CD4-positive, alpha-beta T cell treated with Interferon gamma for 1 hour (primary cell): ENCODE measurements at regions not wholly inside any gene's neighbourhood (a gene's known extent, or its start where the extent isn't known, plus 50 kb on each side); places are given as distances from the start of the nearest gene placed in this dataset.
A peak's percentile ranks its signal among the peaks of the same experiment; 100 is the strongest.

ENCODE experiments used
- DNase-seq: peaks from one replicate; pipeline ENCODE4 v3.0.0-alpha.2; 2020

DNA sequence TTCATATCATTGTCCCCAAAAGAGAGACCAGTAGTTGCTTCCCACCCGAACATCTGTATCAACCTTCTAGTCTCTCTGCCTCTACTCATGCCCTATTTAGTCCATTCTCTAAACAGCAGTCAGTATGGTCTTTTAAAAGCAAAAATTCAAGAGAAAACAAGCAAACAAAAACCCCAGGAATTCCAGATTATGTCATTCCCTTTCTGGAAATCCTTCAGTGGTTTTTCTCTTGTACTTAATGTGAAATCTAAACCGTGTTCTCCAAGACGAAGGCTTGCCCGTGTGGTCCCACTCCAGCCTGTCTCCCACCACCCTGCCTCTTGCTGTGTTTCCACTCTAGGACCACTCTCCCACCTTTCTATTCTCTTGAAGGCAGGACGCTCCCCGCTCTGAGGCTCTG lies 90.8 kb downstream of the TMEM30B start:
- no peak for DNase-seq

DNA sequence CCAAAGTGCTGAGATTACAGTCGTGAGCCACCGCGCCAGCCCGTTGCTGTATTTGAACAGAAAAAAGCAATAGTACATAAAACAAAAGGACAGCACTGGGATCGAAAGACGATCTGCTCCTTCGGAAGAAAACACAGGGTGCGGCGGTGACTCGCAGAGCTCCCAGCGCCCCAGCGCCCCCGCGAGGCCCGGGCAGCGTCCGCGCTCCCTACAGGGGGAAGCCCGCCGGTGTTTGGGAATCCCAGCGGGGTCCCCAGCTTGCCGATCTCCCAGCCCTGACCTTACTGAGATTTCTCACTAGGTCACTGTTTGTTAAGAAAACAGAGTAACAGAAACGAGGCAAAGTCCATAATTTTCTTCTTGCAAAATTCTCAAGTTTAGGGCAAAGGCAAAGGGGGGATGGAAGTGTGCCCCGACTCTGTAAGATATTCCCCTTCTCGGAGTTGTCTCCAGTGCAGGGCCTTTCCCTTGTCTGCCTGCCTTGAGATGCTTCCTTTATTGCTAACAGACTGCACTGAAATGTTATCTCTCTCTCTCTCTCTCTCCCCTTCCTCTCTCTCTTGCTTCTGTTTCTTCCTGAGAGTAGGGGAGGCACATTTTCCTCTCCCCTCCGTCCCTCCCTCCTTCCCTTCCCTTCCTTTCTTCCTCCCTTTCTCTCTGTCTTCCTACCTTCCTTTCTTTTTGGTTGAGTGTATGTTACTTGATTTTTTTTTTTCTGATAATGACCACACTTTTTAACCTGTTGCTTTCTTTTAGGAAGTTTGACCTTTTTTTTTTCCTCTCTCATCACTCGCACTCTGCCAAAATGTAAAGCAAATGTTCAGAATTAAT lies 91.9 kb downstream of the TMEM30B start:
- DNase-seq, result peak; percentile 9

DNA sequence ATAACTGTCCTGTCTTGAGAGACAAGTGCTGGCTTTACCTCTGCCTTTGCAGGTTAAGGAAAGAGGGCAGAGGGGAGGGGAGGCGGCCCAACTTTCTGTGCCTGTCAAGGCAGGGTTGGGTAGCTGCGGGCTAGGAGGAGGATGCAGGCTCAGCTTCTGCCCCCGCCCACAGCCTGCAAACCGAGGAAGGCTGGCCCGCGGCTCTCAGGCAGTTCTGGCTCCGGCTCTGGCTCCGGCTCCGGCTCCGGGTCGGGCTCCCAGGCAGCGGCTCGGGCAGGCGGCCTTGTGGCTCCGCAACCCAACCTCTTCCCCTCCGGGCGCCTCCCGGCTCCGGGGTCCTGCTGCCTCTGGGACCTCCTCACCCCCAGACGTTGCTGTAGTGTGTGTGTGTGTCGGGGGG lies 92.9 kb downstream of the TMEM30B start:
- DNase-seq, result no peak

DNA sequence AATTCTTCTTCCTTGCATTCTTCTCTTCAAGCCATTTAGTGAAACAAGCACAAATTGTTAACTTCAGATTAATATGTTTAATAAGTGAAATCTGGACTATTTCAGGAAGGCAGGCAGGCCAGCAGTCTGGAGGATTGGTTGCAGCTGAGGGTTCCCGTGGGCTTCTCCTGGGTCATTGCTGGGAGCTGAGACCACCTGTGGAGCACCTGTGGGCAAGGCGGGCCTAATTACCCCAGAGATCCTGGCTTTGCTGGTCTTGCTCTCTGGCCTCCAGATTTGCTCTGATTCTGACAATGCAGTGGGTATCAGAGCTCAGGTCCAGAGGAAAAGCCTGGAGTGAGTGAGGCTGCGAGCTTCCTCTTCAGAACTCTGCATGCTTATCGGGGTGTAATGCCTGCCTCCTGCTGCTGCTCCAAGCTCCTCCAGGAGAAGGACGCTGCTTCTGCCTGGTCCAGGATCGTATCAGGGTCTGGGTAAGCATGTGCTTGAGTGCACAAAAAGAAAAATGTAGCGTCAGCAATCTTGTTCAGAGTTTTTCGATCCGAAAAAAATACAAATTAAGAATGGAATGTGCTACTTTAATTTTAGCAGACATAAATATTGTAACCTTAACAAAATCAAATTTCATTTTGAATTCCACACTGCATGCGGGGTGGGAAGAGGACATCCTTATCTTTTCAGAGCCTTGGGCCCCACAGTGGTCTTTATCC lies 93.8 kb downstream of the TMEM30B start:
- DNase-seq, result no peak

DNA sequence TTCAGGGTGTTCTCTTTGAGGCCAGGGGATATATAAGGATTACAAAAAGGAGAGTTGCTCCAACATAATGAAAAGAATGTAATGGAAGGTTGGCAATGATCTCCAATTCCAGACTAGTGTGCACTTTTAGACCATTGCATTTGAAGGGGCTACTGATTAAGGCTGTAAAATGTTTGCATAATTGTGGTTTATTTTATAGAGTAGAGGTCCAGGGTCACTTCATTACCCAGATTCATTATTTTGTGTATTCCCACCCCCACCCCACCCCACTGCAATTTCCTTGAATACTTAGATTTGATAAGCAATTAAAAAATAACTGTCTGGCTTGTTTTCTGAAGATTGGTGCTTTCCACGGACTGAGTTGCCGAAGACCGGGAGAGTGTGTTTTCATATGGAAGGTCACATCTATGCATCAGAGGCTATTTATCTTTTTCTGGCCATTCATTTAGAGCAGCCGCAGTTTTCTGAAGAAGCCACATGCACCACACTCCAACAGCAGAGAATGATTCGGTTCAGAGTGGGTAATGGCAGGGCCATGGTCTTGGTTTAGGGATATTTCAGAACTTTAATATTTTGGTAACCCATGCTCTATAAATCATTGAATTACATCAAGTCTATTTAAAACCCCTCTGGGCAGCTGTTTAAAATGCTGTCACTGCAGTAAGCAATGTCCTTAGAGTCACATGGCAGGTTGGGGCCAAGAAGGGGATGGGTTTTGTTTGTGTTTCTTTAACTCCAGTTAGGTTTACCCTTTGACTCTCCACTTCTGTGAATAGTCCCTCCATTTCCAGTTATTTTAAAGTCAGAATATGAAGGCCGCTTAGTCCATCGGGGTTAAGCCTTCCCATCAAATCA lies 94.6 kb downstream of the TMEM30B start:
- no peak for DNase-seq

DNA sequence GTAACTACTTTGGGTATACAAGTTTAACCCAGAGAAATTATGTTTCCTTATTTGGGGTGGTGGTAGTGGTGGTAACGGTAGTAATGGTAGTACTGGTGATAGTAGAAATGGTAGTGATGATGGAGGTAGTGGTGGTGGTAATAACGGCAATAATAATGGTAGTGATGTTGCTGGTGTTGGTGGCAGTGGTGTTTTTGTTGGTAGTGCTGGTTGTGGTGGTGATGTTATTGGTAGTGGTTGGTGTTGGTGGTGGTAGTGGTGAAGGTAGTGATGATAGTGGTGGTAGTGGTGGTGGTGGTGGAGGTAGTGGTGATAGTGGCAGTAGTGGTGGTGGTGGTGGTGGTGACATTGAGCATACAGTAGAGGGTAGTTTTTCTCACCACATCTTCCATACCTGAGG lies 95.6 kb downstream of the TMEM30B start:
- no peak for DNase-seq

DNA sequence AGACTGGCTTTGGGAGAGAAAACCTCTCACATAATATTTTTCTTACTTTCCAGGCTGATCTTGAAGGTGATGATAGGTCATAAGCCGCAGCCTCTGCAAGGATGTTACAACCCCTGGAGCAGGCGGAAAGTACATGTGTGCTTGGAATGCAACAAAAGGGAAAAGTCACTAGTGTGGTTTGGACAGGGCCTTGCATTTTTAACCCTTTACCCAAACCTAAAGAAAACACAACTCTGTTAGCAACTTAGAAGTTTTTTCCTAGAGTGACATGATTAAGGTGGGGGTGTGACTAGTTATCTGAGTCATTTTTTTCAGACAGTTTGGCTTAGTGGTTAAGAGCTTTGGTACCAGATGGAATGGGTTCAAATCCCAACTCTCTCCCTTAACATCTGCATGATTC lies 97.0 kb downstream of the TMEM30B start:
- DNase-seq, result no peak

DNA sequence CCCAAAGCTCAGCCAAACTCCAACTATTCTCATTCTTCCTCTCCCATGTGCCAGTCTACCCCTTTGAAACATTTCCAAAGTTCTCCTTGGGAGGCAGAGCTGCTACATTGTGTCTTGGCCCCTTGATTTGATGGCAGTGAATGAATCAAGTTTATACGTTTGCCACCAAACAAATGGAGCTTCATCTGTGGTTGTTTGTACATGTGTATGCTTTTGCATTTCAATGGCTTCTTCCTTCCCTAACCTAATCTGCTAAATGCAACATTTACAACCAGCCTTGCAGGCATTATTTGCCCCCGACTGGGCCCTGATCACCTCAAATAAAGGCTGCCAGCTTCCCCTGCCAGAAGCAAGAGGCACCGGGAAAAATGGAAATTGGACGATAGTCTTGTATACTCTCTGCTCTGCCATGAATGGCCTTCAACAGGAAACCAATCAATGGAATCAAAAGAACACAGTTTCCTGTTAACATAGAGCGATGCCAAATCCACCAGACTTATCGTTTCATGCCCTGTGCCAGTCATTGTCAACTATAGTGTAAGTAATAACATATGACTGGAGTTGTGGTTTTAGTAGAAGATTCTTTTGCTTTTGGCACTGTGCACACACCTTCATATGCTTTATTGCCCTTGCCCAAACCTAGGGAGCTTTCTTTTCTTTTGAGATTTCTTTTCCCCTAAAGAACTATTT lies 97.8 kb downstream of the TMEM30B start:
- no peak for DNase-seq

DNA sequence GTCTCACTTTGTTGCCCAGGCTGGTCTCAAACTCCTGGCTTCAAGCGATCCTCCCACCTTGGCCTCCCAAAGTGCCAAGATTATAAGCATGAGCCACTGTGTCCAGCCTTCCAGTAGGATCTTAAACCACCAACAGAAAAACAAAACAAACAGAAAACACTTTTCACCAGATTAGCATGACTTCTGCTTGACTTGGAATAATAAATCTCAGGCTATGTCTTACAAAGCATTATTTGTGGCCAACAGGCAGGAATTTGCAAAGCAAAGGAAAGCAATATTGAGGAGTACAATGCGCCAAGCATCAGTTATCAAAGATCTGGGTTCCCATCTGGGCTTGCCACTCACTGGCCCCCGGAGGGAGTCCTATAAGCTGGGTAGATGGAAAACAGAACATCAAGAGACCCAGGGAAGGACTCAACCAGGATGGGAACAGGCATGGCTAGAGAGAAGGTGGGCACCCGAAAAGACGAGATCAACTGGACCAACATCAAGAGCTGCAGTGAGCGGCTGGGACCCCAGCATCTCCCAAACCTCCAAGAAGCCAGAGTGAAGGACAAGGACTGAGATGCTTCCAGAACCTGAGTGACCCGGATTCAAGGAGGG lies 101.2 kb downstream of the TMEM30B start:
- no peak for DNase-seq

DNA sequence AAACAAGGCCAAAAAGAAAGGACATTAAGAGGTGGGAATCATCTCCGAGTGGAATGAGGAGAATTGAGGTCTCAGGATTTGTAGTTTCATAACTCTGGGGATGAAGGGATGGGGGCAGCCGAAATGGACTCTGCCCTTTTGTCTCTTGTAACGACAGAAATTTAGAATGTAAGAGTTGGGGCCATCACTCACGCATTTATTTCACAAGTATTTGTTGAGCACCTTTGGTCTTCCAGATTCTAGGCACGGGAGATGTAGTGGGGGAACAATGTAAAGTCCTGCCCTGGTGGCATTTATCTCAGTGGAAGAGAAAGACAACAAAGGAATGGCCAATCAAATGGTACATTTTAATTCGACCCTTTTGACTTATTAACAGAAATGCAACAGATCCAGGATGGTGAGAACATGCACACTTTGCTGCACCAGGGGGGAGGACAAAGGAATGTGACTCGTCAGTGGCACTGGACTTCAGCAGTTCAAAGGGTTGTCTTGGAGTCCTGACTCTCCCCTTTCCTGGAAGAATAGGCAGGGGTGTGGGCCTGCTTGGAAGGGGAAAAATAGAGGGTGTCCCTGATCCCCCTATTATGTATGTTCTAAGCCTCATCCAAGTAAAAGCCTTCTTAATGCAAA lies 102.0 kb downstream of the TMEM30B start:
- no peak for DNase-seq

DNA sequence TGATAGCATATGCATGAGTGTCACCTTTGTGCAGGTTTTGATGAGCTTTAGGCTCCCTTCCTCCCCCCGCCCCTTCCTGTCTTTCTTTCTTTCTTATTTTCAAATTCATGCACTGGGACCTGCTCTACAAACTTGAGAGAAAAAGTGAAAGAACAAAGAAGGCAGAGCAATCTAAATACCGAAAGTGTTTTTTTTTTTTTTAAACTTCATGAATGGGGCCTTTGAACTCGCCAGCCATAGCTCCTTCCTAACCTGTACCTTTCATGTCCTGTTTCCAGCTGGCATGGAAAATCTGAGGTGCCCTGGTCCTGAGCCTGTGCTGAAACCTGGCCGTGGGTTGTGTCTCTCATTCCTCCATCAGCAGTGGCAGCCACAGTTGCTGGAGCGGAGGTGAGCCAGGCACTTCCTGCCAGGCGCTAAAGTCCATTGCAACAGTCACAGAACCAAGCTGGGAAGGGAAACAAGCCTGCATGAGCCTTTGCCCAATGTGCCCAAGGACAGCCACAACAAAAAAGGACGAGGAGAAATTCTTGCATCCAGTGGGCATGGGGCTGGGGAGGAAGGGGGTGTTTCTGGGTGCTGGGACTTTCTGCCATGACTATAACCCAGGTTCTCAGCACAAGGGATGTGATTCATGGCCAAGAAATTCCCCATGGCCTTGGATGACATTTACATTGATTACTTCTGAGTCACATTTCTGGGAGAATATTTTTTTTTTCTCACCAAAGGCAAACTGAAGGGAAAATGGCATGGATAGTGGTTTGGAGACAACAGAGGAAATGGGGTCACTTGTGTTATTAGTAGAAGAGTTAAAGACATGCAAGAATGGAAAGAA lies 102.7 kb downstream of the TMEM30B start:
- no peak for DNase-seq

DNA sequence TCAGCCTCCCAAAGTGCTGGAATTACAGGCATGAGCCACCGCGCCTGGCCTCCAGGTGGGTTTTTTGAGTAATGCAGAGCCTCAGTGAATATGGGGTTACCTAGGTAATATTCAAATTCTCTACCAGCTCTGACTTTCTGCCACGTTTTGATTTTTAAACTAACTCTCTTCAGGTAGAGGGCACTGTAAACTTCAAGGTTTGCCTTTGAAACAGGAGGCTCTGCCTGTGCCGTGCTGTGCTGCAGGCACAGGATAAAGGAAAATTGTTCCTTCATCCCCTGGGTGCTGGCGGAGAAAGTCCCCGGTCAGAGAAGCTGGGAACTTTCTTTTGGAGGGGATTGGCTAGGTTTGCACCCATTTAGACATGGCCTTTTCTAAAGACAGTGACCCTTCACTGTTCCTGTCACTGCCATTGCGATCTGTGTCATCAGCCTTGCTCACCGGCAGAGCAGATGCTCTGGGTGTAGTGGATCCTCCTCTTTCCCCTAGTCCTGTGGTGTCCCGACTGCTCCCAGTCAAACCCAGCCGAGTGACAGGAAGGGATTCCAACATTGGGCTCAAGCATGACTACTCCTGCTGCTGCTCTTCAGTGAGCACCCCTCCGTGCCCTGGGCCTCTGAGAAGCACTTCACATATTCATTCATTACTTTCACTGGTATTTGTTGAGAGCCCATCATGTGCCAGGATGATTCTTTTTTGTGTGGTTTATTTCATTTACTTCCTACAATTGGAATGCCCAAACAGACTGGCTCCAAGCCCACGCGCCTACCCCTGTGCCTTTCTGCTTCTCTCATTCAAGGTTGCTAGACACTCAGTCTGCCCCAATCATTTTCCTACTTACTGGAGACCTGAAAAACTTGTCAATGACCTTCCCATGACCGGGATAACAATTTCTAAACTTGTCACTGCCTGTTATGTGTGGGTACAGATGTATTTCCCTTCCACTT lies 103.6 kb downstream of the TMEM30B start:
- DNase-seq, result no peak

DNA sequence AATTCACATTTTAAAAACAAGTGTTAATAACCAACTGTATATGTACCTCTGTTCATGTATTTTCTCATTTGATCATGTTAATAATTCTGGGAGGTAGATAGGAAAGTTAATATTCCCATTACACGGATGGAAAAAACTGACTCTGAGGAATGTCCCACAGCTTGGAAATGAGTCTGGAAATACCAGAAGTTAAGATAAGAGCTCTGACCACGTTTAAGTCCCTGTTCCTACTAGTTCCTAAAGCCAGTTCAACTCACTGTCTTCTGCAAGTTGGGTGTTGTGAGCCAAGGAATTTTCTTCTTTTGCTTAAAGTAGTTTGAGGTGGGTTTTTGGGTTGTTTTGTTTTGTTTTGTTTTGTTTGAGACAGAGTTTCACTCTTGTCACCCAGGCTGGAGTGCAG lies 104.5 kb downstream of the TMEM30B start:
- no peak for DNase-seq

DNA sequence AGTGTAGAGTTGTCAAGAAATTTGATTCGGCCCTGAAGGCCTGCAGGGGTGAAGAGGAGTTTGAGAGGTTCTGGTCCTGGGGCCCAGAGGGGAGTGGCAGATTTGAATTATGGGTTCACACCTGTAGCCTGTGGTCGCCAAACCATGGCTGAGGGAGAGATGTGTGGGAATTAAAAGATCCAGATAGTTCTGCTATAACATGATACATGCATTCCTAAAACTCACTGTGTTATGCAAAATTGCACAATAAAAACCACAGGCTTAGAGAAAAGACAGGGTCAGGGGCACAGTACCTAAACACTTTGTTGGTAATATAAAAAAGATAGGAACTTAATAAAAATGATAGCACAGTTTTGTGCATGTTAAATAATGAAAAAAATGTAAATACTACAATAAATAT lies 106.2 kb downstream of the TMEM30B start:
- DNase-seq, result no peak

DNA sequence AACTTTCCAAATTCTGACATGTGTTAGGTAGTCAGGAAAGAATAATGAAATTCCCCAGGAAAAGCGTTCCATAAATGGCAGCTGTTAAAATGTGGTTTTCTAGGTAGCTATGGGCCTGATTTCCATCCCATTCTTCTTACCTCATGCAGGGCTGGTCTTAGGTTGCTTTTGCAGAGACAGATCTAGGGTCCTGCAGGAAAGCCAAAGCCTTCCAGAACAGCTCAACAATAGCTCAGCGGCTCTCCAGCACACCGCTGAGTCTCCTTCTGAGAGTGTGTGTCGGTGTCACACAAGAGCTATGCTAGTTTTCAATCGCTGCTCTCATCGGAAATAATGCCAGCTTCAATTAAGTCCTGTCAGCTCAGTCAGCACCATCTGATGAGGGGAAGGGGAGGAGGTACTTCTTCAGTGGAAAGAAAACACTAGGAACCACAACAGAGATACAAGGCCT lies 106.7 kb downstream of the TMEM30B start:
- no peak for DNase-seq

DNA sequence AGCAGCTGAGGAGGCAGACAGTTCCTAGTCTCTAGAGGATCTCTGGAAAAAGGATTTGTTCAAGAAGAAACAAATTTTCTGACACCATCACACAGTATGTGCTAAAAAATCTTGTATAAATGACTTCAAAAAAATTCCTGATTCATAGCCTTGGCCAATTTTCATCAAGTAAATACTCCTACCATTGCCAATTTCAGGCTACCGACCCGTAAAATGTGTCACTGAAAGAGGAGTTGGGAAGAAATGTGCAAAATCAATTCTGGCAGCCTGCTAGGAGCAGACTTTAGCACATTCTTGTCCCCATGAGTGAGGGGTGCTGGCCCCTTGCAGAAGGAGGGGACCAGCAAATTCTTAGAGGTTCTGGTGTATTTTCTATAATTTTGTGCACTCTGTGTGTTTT lies 109.4 kb downstream of the TMEM30B start:
- no peak for DNase-seq

DNA sequence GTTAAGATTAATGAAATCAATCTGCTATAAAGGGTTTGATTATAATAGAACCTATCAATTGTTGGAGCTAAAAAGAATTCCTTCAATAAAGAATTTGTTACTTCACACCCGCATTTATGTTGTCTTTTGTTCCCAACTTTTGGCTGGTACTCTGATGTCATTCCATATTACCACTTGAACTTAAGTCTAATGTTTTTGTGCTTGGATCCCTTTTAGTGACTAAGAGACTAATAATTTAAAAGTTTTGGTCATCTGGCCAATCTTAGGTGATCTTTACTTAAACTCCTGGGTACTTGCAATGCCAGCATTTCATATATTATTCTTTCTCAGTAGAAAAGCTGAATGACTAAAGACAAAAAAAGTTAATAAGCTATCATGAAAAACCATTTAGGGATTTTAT lies 113.0 kb downstream of the TMEM30B start:
- DNase-seq, result no peak

DNA sequence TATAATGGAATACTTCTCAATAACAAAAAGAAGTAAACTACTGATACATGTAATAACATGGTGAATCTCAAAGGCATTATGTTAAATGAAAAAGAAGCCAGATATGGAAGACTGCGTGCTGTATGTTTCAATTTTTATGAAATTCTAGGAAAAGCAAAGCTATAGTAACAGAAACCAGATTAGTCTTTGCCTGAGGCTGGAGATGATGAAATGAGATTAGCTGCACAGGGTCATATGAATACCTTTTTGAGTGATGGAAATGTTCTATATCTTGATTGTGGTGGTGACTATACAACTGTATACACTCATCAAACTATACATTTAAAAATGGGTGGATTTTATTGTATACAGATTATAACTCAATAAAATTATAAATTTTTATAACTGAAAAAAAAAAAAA lies 113.5 kb downstream of the TMEM30B start:
- DNase-seq, result no peak

DNA sequence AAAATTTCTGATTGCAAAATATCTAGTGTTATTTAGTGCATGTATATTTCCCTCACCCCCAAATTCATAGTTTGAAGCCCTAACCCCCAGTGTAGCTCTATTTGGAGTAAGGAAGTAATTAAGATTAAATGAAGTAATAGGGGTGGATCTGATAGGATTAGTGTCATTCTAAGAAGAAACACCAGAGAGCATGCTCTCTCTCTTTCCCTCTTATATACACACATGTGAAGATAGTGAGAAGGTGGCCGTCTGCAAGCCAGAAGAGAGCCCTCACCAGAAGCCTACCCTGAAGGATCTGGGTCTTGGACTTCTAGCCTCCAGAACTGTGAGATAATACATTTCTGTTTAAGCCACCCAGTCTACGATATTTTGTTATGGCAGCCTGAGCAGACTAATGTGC lies 120.3 kb downstream of the TMEM30B start:
- DNase-seq, result no peak

DNA sequence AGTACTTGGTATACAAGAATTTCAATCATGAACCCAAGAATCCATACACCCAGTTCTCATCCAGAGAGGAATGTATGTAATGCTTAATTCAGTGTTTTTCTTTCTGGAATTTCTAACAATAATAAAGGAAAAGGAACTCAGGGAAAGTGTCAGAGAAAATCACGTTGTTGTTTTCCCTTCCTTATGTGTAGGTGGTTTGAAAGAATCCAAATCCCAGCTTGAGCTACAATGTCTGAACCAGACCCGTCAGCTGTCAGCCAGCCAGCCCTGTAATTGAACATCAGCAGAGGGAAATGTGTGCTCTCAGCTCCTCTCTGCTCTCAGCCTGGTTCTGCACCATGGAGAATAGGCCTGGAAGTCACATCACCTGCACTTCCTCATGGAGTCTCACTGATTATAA lies 126.5 kb downstream of the TMEM30B start:
- no peak for DNase-seq
